NB4 (cell line): ENCODE measurements at regions not wholly inside any gene's neighbourhood (a gene's known extent, or its start where the extent isn't known, plus 50 kb on each side); places are given as distances from the start of the nearest gene placed in this dataset.

Experiments
- POLR2A ChIP-seq: IDR thresholded peaks from 2 replicates; pipeline ENCODE4 v1.6.1; 2011; ENCODE audit warnings: mild to moderate bottlenecking; ENCODE audit not compliant: insufficient read length; ENCODE audit errors: extremely low read depth
- TF ChIP-seq, protein P1 (sequence below): IDR thresholded peaks from one replicate; pipeline ENCODE4 v1.5.1; 2012; ENCODE audit warnings: low read depth, low read length
- TF ChIP-seq, protein P2 (sequence below): IDR thresholded peaks from 2 replicates; pipeline ENCODE4 v1.6.1; 2011; ENCODE audit warnings: low read depth, low read length

DNA sequence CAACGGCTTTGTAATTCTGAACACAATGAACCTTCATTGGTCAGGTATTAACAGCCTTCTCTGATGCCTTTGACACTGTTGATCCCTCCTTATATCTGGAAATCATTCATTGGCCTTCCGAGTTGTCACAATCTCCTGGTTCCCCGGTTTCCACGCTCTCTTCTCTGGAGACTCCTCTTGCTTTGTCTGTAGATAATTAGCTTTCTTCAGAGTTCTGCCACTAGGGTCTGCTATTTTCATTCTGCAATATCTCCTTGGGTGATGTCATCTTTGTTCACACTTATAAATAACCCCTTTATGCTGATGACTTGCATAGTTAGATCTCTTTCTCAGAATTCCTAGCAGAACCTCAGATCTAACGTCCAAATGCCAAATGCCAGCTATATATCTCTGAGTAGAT, 583.8 kb upstream of the ZNF717 start:
- TF ChIP-seq, protein P1, sequence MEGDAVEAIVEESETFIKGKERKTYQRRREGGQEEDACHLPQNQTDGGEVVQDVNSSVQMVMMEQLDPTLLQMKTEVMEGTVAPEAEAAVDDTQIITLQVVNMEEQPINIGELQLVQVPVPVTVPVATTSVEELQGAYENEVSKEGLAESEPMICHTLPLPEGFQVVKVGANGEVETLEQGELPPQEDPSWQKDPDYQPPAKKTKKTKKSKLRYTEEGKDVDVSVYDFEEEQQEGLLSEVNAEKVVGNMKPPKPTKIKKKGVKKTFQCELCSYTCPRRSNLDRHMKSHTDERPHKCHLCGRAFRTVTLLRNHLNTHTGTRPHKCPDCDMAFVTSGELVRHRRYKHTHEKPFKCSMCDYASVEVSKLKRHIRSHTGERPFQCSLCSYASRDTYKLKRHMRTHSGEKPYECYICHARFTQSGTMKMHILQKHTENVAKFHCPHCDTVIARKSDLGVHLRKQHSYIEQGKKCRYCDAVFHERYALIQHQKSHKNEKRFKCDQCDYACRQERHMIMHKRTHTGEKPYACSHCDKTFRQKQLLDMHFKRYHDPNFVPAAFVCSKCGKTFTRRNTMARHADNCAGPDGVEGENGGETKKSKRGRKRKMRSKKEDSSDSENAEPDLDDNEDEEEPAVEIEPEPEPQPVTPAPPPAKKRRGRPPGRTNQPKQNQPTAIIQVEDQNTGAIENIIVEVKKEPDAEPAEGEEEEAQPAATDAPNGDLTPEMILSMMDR: peak; percentile 20
- no peak for TF ChIP-seq POLR2A
- TF ChIP-seq, protein P2, sequence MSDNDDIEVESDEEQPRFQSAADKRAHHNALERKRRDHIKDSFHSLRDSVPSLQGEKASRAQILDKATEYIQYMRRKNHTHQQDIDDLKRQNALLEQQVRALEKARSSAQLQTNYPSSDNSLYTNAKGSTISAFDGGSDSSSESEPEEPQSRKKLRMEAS: no peak
